ENCODE measurements at regions not wholly inside any gene's neighbourhood (a gene's known extent, or its start where the extent isn't known, plus 50 kb on each side); places are given as distances from the start of the nearest gene placed in this dataset.

GRCh38 chr5:171663311-171664085 lies 122.1 kb upstream of the SMIM23 start:
- TF ChIP-seq EZH2 (IDR thresholded peaks at IDR 0.05; ENCODE audit: borderline replicate concordance, low read length), result no peak
- TF ChIP-seq, protein P1, sequence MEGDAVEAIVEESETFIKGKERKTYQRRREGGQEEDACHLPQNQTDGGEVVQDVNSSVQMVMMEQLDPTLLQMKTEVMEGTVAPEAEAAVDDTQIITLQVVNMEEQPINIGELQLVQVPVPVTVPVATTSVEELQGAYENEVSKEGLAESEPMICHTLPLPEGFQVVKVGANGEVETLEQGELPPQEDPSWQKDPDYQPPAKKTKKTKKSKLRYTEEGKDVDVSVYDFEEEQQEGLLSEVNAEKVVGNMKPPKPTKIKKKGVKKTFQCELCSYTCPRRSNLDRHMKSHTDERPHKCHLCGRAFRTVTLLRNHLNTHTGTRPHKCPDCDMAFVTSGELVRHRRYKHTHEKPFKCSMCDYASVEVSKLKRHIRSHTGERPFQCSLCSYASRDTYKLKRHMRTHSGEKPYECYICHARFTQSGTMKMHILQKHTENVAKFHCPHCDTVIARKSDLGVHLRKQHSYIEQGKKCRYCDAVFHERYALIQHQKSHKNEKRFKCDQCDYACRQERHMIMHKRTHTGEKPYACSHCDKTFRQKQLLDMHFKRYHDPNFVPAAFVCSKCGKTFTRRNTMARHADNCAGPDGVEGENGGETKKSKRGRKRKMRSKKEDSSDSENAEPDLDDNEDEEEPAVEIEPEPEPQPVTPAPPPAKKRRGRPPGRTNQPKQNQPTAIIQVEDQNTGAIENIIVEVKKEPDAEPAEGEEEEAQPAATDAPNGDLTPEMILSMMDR (IDR thresholded peaks at IDR 0.05; ENCODE audit: low read length), result no peak
- H3K9ac ChIP-seq (ENCODE audit: low read length), result no peak overlapping the region
- H3K9me3 ChIP-seq (ENCODE audit: low read length), result no peaks in the 10 kb centered on the region
- H3K4me1 ChIP-seq (ENCODE audit: insufficient read depth, low read length, severe bottlenecking), result no peaks in the 10 kb centered on the region
- H3K27ac ChIP-seq (ENCODE audit: low read depth, low read length, poor library complexity, severe bottlenecking), result no peak overlapping the region
- no peaks in the 10 kb centered on the region for H3K9me2 ChIP-seq (ENCODE audit: low read depth, low read length)
- no peaks in the 10 kb centered on the region for H3F3A ChIP-seq (ENCODE audit: insufficient read depth, low read length)
- no peaks in the 10 kb centered on the region for H4K20me1 ChIP-seq (ENCODE audit: insufficient read depth, low read length)
- H3K27me3 ChIP-seq (ENCODE audit: insufficient read depth, low read length), result no peaks in the 10 kb centered on the region
- no peak overlapping the region for H3K4me3 ChIP-seq (ENCODE audit: low read depth, low read length, poor library complexity, severe bottlenecking)
- H3K79me2 ChIP-seq (ENCODE audit: insufficient read depth, low read length), result no peaks in the 10 kb centered on the region
- H3K36me3 ChIP-seq (ENCODE audit: insufficient read depth, low read length), result no peaks in the 10 kb centered on the region
- no peak overlapping the region for H2AFZ ChIP-seq (ENCODE audit: low read length)
- no peak overlapping the region for H3K4me2 ChIP-seq (ENCODE audit: low read length)

- Histone ChIP-seq H3K27me3 (ENCODE audit: insufficient read depth, low read length) (no peaks in the 10 kb centered on the region), H3K4me3 (ENCODE audit: low read depth, low read length, poor library complexity, severe bottlenecking) (no peak overlapping the region), H3K9me2 (ENCODE audit: low read depth, low read length) (no peaks in the 10 kb centered on the region), H3K9ac (ENCODE audit: low read length) (no peak overlapping the region), H3K79me2 (ENCODE audit: insufficient read depth, low read length) (no peaks in the 10 kb centered on the region), H3K9me3 (ENCODE audit: low read length) (no peaks in the 10 kb centered on the region), H2AFZ (ENCODE audit: low read length) (no peak overlapping the region), H3K27ac (ENCODE audit: low read depth, low read length, poor library complexity, severe bottlenecking) (no peak overlapping the region), H3K4me1 (ENCODE audit: insufficient read depth, low read length, severe bottlenecking) (no peaks in the 10 kb centered on the region), H3K4me2 (ENCODE audit: low read length) (no peak overlapping the region), H4K20me1 (ENCODE audit: insufficient read depth, low read length) (no peaks in the 10 kb centered on the region), H3F3A (ENCODE audit: insufficient read depth, low read length) (no peaks in the 10 kb centered on the region), H3K36me3 (ENCODE audit: insufficient read depth, low read length) (no peaks in the 10 kb centered on the region)
- no peak for TF ChIP-seq EZH2 (IDR thresholded peaks at IDR 0.05; ENCODE audit: borderline replicate concordance, low read length)
- TF ChIP-seq, protein P1 (IDR thresholded peaks at IDR 0.05; ENCODE audit: low read length), result no peak
Observed at GRCh38 chr5:171664489-171664888, 121.1 kb upstream of the SMIM23 start.

DNA sequence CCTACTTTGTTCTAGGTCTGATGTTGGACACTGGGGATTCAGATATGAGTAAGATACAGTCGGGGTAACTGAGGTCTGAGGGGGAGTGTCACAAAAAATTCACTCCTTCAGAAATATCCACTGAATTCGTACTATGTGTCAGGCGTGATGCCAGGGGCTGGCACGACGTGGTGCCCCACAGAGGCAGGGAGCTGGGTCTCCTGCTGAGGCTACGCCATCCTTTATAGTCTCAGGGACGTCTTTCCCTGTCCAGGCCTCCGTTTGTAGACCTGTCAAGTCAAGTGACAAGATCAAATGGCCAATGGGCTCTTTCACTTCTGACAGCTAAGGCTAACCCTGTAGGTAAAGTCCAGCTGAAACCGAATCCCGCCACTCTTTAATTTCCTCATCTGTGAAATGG lies 118.8 kb upstream of the SMIM23 start:
- H3K9me3 ChIP-seq (ENCODE audit: low read length), result no peaks in the 10 kb centered on the region
- TF ChIP-seq, protein P1 (IDR thresholded peaks at IDR 0.05; ENCODE audit: low read length), result no peak
- no peak for TF ChIP-seq EZH2 (IDR thresholded peaks at IDR 0.05; ENCODE audit: borderline replicate concordance, low read length)
- no peaks in the 10 kb centered on the region for H3K9me2 ChIP-seq (ENCODE audit: low read depth, low read length)
- H3K4me3 ChIP-seq (ENCODE audit: low read depth, low read length, poor library complexity, severe bottlenecking), result no peak overlapping the region
- no peak overlapping the region for H3K9ac ChIP-seq (ENCODE audit: low read length)
- no peak overlapping the region for H2AFZ ChIP-seq (ENCODE audit: low read length)
- no peaks in the 10 kb centered on the region for H3K27me3 ChIP-seq (ENCODE audit: insufficient read depth, low read length)
- H4K20me1 ChIP-seq (ENCODE audit: insufficient read depth, low read length), result no peaks in the 10 kb centered on the region
- no peaks in the 10 kb centered on the region for H3K4me1 ChIP-seq (ENCODE audit: insufficient read depth, low read length, severe bottlenecking)
- H3K79me2 ChIP-seq (ENCODE audit: insufficient read depth, low read length), result no peaks in the 10 kb centered on the region
- H3K4me2 ChIP-seq (ENCODE audit: low read length), result no peak overlapping the region
- no peak overlapping the region for H3K27ac ChIP-seq (ENCODE audit: low read depth, low read length, poor library complexity, severe bottlenecking)
- H3F3A ChIP-seq (ENCODE audit: insufficient read depth, low read length), result no peaks in the 10 kb centered on the region
- no peaks in the 10 kb centered on the region for H3K36me3 ChIP-seq (ENCODE audit: insufficient read depth, low read length)
